Osteoblast (primary cell): ENCODE measurements at regions not wholly inside any gene's neighbourhood (a gene's known extent, or its start where the extent isn't known, plus 50 kb on each side); places are given as distances from the start of the nearest gene placed in this dataset.

Experiments
- DNase-seq: peaks from one replicate; pipeline ENCODE4 v3.0.0; 2011; ENCODE audit warnings: low spot score, mixed read lengths; ENCODE audit not compliant: insufficient read length; ENCODE audit errors: missing footprints
- H2AFZ ChIP-seq: 2 replicates; pipeline ENCODE4 v1.6.0; 2011; ENCODE audit warnings: mild to moderate bottlenecking, low read length
- H3K27ac ChIP-seq: 2 replicates; pipeline ENCODE4 v1.5.1; 2011; ENCODE audit warnings: mild to moderate bottlenecking, low read depth, low read length, moderate library complexity
- H3K27me3 ChIP-seq: 2 replicates; pipeline ENCODE4 v1.6.0; 2012; ENCODE audit warnings: mild to moderate bottlenecking, control low read depth, inconsistent platforms, low read length, moderate library complexity; ENCODE audit not compliant: insufficient read depth
- H3K36me3 ChIP-seq: 2 replicates; pipeline ENCODE4 v1.5.1; 2011; ENCODE audit warnings: mild to moderate bottlenecking, low read length, control low read depth, moderate library complexity; ENCODE audit not compliant: insufficient read depth
- H3K4me1 ChIP-seq: 2 replicates; pipeline ENCODE4 v1.5.1; 2011; ENCODE audit warnings: mild to moderate bottlenecking, low read length, control low read depth, moderate library complexity; ENCODE audit not compliant: insufficient read depth
- H3K4me2 ChIP-seq: 2 replicates; pipeline ENCODE4 v1.6.0; 2011; ENCODE audit warnings: mild to moderate bottlenecking, low read length; ENCODE audit not compliant: insufficient read depth
- H3K4me3 ChIP-seq: fragments of 200-600 bp; sonication (generic); 3 replicates; pipeline ENCODE4 v1.5.1; 2012; ENCODE audit warnings: mild to moderate bottlenecking, low read length, inconsistent platforms; ENCODE audit not compliant: insufficient read depth
- H3K79me2 ChIP-seq: 2 replicates; pipeline ENCODE4 v1.6.0; 2012; ENCODE audit warnings: mild to moderate bottlenecking, low read length, control low read depth, inconsistent platforms; ENCODE audit not compliant: insufficient read depth
- H3K9me3 ChIP-seq: 2 replicates; pipeline ENCODE4 v1.5.1; 2011; ENCODE audit warnings: low read depth, low read length, control low read depth
- H4K20me1 ChIP-seq: 2 replicates; pipeline ENCODE4 v1.6.0; 2012; ENCODE audit warnings: mild to moderate bottlenecking, low read length, control low read depth; ENCODE audit not compliant: insufficient read depth
- TF ChIP-seq, protein P1 (sequence below): IDR thresholded peaks from 2 replicates; pipeline ENCODE4 v1.5.1; 2011; ENCODE audit warnings: mild to moderate bottlenecking, low read depth, low read length, moderate library complexity; ENCODE audit errors: extremely low read depth

- Histone ChIP-seq H3K79me2 (no peaks in the 10 kb centered on the region), H4K20me1 (no peaks in the 10 kb centered on the region), H3K27ac (no peak overlapping the region), H3K4me3 (peak overlapping the region; percentile 10), H3K4me2 (peak overlapping the region; percentile 50), H3K4me1 (peaks cover 26% of the 10 kb centered on the region), H3K36me3 (no peaks in the 10 kb centered on the region), H3K27me3 (no peaks in the 10 kb centered on the region), H3K9me3 (no peaks in the 10 kb centered on the region), H2AFZ (peak overlapping the region; percentile 80)
- DNase-seq = peak; percentile 81
- TF ChIP-seq, protein P1, sequence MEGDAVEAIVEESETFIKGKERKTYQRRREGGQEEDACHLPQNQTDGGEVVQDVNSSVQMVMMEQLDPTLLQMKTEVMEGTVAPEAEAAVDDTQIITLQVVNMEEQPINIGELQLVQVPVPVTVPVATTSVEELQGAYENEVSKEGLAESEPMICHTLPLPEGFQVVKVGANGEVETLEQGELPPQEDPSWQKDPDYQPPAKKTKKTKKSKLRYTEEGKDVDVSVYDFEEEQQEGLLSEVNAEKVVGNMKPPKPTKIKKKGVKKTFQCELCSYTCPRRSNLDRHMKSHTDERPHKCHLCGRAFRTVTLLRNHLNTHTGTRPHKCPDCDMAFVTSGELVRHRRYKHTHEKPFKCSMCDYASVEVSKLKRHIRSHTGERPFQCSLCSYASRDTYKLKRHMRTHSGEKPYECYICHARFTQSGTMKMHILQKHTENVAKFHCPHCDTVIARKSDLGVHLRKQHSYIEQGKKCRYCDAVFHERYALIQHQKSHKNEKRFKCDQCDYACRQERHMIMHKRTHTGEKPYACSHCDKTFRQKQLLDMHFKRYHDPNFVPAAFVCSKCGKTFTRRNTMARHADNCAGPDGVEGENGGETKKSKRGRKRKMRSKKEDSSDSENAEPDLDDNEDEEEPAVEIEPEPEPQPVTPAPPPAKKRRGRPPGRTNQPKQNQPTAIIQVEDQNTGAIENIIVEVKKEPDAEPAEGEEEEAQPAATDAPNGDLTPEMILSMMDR = no peak
Measured at GRCh38 chr5:100690036-100690560, 154.9 kb downstream of the FAM174A start.

- H3K4me3 ChIP-seq = no peak overlapping the region
- H3K9me3 ChIP-seq = no peaks in the 10 kb centered on the region
- H4K20me1 ChIP-seq = no peaks in the 10 kb centered on the region
- peaks cover 26% of the 10 kb centered on the region for H3K4me1 ChIP-seq
- no peak for DNase-seq
- no peak overlapping the region for H3K4me2 ChIP-seq
- no peaks in the 10 kb centered on the region for H3K79me2 ChIP-seq
- peak overlapping the region; percentile 26 for H3K27ac ChIP-seq
- H2AFZ ChIP-seq = no peak overlapping the region
- TF ChIP-seq, protein P1 = no peak
- H3K36me3 ChIP-seq = no peaks in the 10 kb centered on the region
- no peaks in the 10 kb centered on the region for H3K27me3 ChIP-seq
Measured at GRCh38 chr5:100691085-100691484, 155.9 kb downstream of the FAM174A start.

- H3K4me3 ChIP-seq = no peak overlapping the region
- no peaks in the 10 kb centered on the region for H3K9me3 ChIP-seq
- DNase-seq = peak; percentile 46
- TF ChIP-seq, protein P1 = no peak
- H4K20me1 ChIP-seq = no peaks in the 10 kb centered on the region
- no peaks in the 10 kb centered on the region for H3K79me2 ChIP-seq
- H3K4me2 ChIP-seq = no peak overlapping the region
- no peaks in the 10 kb centered on the region for H3K27me3 ChIP-seq
- peaks cover 26% of the 10 kb centered on the region for H3K4me1 ChIP-seq
- no peak overlapping the region for H2AFZ ChIP-seq
- no peak overlapping the region for H3K27ac ChIP-seq
- H3K36me3 ChIP-seq = no peaks in the 10 kb centered on the region
Measured at GRCh38 chr5:100691548-100691947, 156.4 kb downstream of the FAM174A start.

- Histone ChIP-seq H3K27ac (no peak overlapping the region), H3K9me3 (no peaks in the 10 kb centered on the region), H2AFZ (no peak overlapping the region), H3K4me3 (no peak overlapping the region), H3K36me3 (no peaks in the 10 kb centered on the region), H3K4me1 (peaks cover 26% of the 10 kb centered on the region), H4K20me1 (no peaks in the 10 kb centered on the region), H3K27me3 (no peaks in the 10 kb centered on the region), H3K79me2 (no peaks in the 10 kb centered on the region), H3K4me2 (no peak overlapping the region)
- TF ChIP-seq, protein P1 = no peak
- no peak for DNase-seq
Measured at GRCh38 chr5:100693481-100693880, 158.3 kb downstream of the FAM174A start.
